Naive B cell (primary cell): ENCODE measurements at regions not wholly inside any gene's neighbourhood (a gene's known extent, or its start where the extent isn't known, plus 50 kb on each side); places are given as distances from the start of the nearest gene placed in this dataset.
"Not testable (repeated sequence)": the region's sequence is repeated elsewhere in the genome, so short reads cannot be mapped to it uniquely, and the experiment has no call there.

Experiments used
- ATAC-seq, 2 donors: fragments of 150-1000 bp; cut with Tn5 transposase; 2 replicates each; pipeline ENCODE4 v1.10.0; 2021; ENCODE audit warnings: low read depth in 2 of 2, mild to moderate bottlenecking in 2 of 2, moderate library complexity in 2 of 2
- DNase-seq: peaks from one replicate; pipeline ENCODE4 v3.0.0; 2022
- H3K27ac Mint-ChIP-seq, 6 donors: one replicate each; pipeline ENCODE4 v1.8.0; 2020 to 2022; ENCODE audit warnings: mild to moderate bottlenecking in 6 of 6, mixed read lengths in 6 of 6, moderate library complexity in 5 of 6, inconsistent platforms in 2 of 6
- H3K27me3 Mint-ChIP-seq, 3 donors: one replicate each; pipeline ENCODE4 v1.8.0; 2021 to 2022; ENCODE audit warnings: mixed read lengths in 3 of 3, mild to moderate bottlenecking in 1 of 3
- H3K36me3 Mint-ChIP-seq, 2 donors: one replicate each; pipeline ENCODE4 v1.8.0; 2020 to 2022; ENCODE audit warnings: mixed read lengths in 2 of 2, inconsistent platforms in 1 of 2, mild to moderate bottlenecking in 1 of 2
- H3K4me1 Mint-ChIP-seq, 3 donors: one replicate each; pipeline ENCODE4 v1.8.0; 2020 to 2022; ENCODE audit warnings: mixed read lengths in 3 of 3, inconsistent platforms in 1 of 3, mild to moderate bottlenecking in 1 of 3, moderate library complexity in 1 of 3
- H3K4me3 Mint-ChIP-seq, 8 donors: one replicate each; pipeline ENCODE4 v1.8.0; 2020 to 2022; ENCODE audit warnings: mild to moderate bottlenecking in 8 of 8, mixed read lengths in 8 of 8, moderate library complexity in 8 of 8, inconsistent platforms in 2 of 8
- H3K9me3 Mint-ChIP-seq, 7 donors: one replicate each; pipeline ENCODE4 v1.8.0; 2020 to 2022; ENCODE audit warnings: mixed read lengths in 7 of 7, mild to moderate bottlenecking in 5 of 7, inconsistent platforms in 2 of 7, moderate library complexity in 1 of 7

DNA sequence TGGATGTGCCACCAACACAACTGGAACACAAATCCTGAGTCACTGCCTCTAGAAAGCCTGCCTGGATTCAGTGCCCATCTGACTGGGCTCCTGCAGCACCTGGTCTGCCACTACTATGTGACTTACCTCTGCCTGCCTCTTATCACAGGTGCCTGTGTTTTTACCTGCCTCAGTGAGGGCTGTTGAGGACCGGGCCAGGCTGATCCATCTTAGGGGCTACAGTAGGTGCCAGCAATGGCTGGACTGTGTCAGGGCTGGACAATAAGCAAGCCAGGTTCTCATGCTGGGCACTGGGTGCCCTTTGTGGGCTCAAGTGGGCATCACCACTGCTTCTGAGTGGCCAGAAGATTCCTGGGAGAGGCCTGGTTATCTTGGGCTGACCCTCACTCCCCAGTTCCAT, 948.6 kb upstream of the TPTE start:
- H3K4me3 Mint-ChIP-seq, ATAC-seq, H3K27ac Mint-ChIP-seq, DNase-seq, H3K27me3 Mint-ChIP-seq, H3K36me3 Mint-ChIP-seq, H3K9me3 Mint-ChIP-seq, H3K4me1 Mint-ChIP-seq: not testable (repeated sequence)

GRCh38 chr21:9573528-9573927, 947.9 kb upstream of the TPTE start:
- H3K4me1 Mint-ChIP-seq, H3K36me3 Mint-ChIP-seq, H3K27ac Mint-ChIP-seq, DNase-seq, H3K4me3 Mint-ChIP-seq, H3K9me3 Mint-ChIP-seq, H3K27me3 Mint-ChIP-seq, ATAC-seq: not testable (repeated sequence)

DNA sequence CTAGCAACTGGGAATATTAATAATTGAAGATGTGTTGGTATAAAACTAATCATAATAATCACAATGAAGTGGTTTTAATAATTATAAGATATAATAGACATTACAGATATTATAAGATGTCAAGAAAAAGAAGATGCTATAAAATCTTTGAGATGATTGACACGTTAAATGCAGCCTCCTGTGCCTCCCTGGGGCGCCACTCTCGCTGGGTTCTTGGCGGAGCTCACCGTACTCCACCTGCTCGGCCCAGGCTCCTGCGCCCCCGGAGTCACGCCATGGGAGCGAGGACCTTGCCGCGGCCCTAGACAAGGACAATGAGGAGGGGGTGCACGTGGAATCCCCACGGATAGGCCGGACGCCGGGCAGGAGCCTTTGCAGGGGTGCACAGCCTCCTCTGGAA, 942.1 kb upstream of the TPTE start:
- not testable (repeated sequence) for H3K9me3 Mint-ChIP-seq, H3K4me3 Mint-ChIP-seq, H3K4me1 Mint-ChIP-seq, DNase-seq, H3K36me3 Mint-ChIP-seq, ATAC-seq, H3K27ac Mint-ChIP-seq, H3K27me3 Mint-ChIP-seq

GRCh38 chr21:9587941-9588340, 933.4 kb upstream of the TPTE start:
- H3K27me3 Mint-ChIP-seq, H3K36me3 Mint-ChIP-seq, DNase-seq, H3K9me3 Mint-ChIP-seq, ATAC-seq, H3K4me1 Mint-ChIP-seq, H3K27ac Mint-ChIP-seq: not testable (repeated sequence)
- peak overlapping the region in 1 of 8 donors; percentile 6 for H3K4me3 Mint-ChIP-seq

DNA sequence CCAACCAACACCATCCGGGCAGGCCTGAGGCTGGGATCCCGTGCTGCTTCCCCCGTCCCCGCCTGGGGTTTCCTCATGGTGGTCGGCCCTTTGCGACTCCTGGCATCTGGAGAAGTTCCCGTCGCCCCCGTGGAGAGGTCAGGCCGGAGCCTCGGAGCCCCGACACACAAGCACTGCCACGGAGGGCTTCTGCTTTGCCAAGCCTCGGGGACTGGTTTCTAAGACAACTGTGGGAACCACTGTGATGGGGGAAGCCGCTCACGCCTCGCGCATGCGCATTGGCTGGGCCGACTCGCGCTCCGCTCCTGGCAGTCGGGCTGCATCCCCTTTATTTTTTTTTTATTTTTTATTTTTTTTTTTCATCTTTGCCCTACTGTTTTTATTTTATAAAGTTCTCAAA, 928.8 kb upstream of the TPTE start:
- DNase-seq, H3K9me3 Mint-ChIP-seq, H3K27me3 Mint-ChIP-seq, H3K36me3 Mint-ChIP-seq, H3K4me3 Mint-ChIP-seq, H3K27ac Mint-ChIP-seq, H3K4me1 Mint-ChIP-seq, ATAC-seq: not testable (repeated sequence)

GRCh38 chr21:9593646-9594045, 927.7 kb upstream of the TPTE start:
- not testable (repeated sequence) for H3K27me3 Mint-ChIP-seq, H3K9me3 Mint-ChIP-seq, H3K4me3 Mint-ChIP-seq, H3K27ac Mint-ChIP-seq, H3K4me1 Mint-ChIP-seq, H3K36me3 Mint-ChIP-seq, ATAC-seq, DNase-seq

DNA sequence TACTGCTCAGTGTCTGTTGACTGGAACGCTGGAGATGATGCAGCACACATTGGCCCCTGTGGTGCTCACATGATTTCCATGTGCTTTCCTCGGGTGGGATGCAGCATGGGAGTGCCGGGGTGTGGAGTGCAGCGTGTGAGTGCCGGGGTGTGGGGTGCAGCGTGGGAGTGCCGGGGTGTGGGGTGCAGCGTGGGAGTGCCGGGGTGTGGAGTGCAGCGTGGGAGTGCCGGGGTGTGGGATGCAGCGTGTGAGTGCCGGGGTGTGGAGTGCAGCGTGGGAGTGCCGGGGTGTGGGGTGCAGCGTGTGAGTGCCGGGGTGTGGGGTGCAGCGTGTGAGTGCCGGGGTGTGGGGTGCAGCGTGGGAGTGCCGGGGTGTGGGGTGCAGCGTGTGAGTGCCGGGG, 907.4 kb upstream of the TPTE start:
- H3K4me3 Mint-ChIP-seq, H3K36me3 Mint-ChIP-seq, H3K9me3 Mint-ChIP-seq, H3K27ac Mint-ChIP-seq, ATAC-seq, DNase-seq, H3K27me3 Mint-ChIP-seq, H3K4me1 Mint-ChIP-seq: not testable (repeated sequence)

GRCh38 chr21:9621121-9621793, 900.1 kb upstream of the TPTE start:
- DNase-seq, H3K27me3 Mint-ChIP-seq, H3K4me1 Mint-ChIP-seq, H3K9me3 Mint-ChIP-seq, ATAC-seq, H3K4me3 Mint-ChIP-seq, H3K27ac Mint-ChIP-seq, H3K36me3 Mint-ChIP-seq: not testable (repeated sequence)

- not testable (repeated sequence) for H3K4me1 Mint-ChIP-seq, H3K27ac Mint-ChIP-seq, DNase-seq, H3K9me3 Mint-ChIP-seq, H3K27me3 Mint-ChIP-seq, H3K36me3 Mint-ChIP-seq, H3K4me3 Mint-ChIP-seq, ATAC-seq
Observed at GRCh38 chr21:9628051-9628450, 893.3 kb upstream of the TPTE start.

- H3K36me3 Mint-ChIP-seq, ATAC-seq, H3K4me3 Mint-ChIP-seq, DNase-seq, H3K4me1 Mint-ChIP-seq, H3K27ac Mint-ChIP-seq, H3K27me3 Mint-ChIP-seq: not testable (repeated sequence)
- peaks cover 4 to 18% (median 13%) of the 10 kb centered on the region in 7 donors for H3K9me3 Mint-ChIP-seq
Observed at GRCh38 chr21:9647409-9647808, 874.0 kb upstream of the TPTE start.

DNA sequence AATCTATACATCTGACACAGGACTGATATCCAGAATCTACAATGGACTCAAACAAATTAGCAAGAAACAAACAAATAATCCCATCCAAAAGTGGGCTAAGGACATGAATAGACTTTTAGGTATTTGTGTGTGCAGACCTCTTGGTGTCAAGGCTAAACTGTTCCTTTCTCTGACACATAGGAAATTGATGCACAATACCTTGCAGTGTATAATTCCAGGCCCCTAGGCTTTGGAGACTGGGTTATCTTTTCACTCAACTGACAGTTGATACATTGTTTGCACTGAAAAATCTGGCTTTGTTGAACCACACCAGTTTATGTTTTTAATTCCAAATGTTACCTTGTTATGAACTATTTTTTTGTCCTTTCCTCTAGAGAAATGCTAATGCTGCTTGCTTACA, 873.1 kb upstream of the TPTE start:
- not testable (repeated sequence) for H3K27me3 Mint-ChIP-seq, ATAC-seq, DNase-seq, H3K27ac Mint-ChIP-seq, H3K4me1 Mint-ChIP-seq, H3K4me3 Mint-ChIP-seq, H3K36me3 Mint-ChIP-seq
- H3K9me3 Mint-ChIP-seq, result peaks cover 4 to 22% (median 16%) of the 10 kb centered on the region in 7 donors

GRCh38 chr21:9648947-9649720, 872.2 kb upstream of the TPTE start:
- not testable (repeated sequence) for H3K4me3 Mint-ChIP-seq, DNase-seq, ATAC-seq, H3K27me3 Mint-ChIP-seq, H3K27ac Mint-ChIP-seq, H3K4me1 Mint-ChIP-seq, H3K36me3 Mint-ChIP-seq
- peaks cover 4 to 22% (median 16%) of the 10 kb centered on the region in 7 donors for H3K9me3 Mint-ChIP-seq

DNA sequence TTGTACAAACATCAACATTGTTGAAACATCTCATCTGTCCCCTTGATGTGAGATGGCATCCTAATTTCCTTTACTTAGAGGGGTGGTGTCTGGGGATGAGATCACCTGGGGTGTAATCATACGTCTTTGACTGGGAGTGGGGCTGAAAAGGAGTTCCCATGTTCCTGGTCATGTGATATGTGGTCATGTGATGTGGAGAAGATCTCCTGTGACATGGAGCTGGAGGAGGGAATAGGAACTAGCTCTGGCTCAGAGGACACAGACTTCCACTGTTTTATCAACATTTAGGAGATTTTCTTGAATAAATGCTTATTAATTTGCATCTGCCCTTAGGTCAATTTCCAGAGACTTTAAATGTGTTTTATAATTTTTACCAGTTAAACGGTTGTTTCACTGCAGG, 868.6 kb upstream of the TPTE start:
- H3K36me3 Mint-ChIP-seq, H3K27me3 Mint-ChIP-seq, H3K27ac Mint-ChIP-seq, ATAC-seq, H3K4me1 Mint-ChIP-seq, DNase-seq, H3K4me3 Mint-ChIP-seq: not testable (repeated sequence)
- H3K9me3 Mint-ChIP-seq, result peaks cover 8 to 31% (median 23%) of the 10 kb centered on the region in 7 donors

- not testable (repeated sequence) for H3K27me3 Mint-ChIP-seq, H3K4me3 Mint-ChIP-seq, H3K4me1 Mint-ChIP-seq, H3K36me3 Mint-ChIP-seq, ATAC-seq, DNase-seq, H3K27ac Mint-ChIP-seq
- peaks cover 8 to 28% (median 19%) of the 10 kb centered on the region in 7 donors for H3K9me3 Mint-ChIP-seq
Observed at GRCh38 chr21:9655221-9655620, 866.2 kb upstream of the TPTE start.
